ENCODE measurements at regions not wholly inside any gene's neighbourhood (a gene's known extent, or its start where the extent isn't known, plus 50 kb on each side); places are given as distances from the start of the nearest gene placed in this dataset.

GRCh38 chr4:128388352-128388630 lies 100.7 kb upstream of the PGRMC2 start:
- no peak overlapping the region for H3K27ac ChIP-seq
- no peak overlapping the region for H3K9ac ChIP-seq
- H3K4me1 ChIP-seq: no peaks in the 10 kb centered on the region
- H3K4me3 ChIP-seq (ENCODE audit: low read depth, low read length): no peak overlapping the region
- no peak for TF ChIP-seq CTCF (IDR thresholded peaks at IDR 0.05)
- H2AFZ ChIP-seq: no peak overlapping the region
- no peaks in the 10 kb centered on the region for H3K36me3 ChIP-seq (ENCODE audit: control insufficient read depth, insufficient read depth, low read length)
- H3K27me3 ChIP-seq (ENCODE audit: control insufficient read depth, insufficient read depth, low read length): no peaks in the 10 kb centered on the region
- H3K79me2 ChIP-seq: no peaks in the 10 kb centered on the region
- H3K4me2 ChIP-seq (ENCODE audit: low read length): no peak overlapping the region
- no peaks in the 10 kb centered on the region for H3K9me3 ChIP-seq (ENCODE audit: control insufficient read depth, low read length)

- no peaks in the 10 kb centered on the region for H3K36me3 ChIP-seq (ENCODE audit: control insufficient read depth, insufficient read depth, low read length)
- H3K27me3 ChIP-seq (ENCODE audit: control insufficient read depth, insufficient read depth, low read length): no peaks in the 10 kb centered on the region
- H3K79me2 ChIP-seq: no peaks in the 10 kb centered on the region
- H3K4me1 ChIP-seq: no peaks in the 10 kb centered on the region
- no peak for TF ChIP-seq CTCF (IDR thresholded peaks at IDR 0.05)
- no peak overlapping the region for H3K4me3 ChIP-seq (ENCODE audit: low read depth, low read length)
- no peak overlapping the region for H3K27ac ChIP-seq
- H3K4me2 ChIP-seq (ENCODE audit: low read length): no peak overlapping the region
- H2AFZ ChIP-seq: no peak overlapping the region
- H3K9ac ChIP-seq: no peak overlapping the region
- no peaks in the 10 kb centered on the region for H3K9me3 ChIP-seq (ENCODE audit: control insufficient read depth, low read length)
These were observed 100.2 kb upstream of the PGRMC2 start for GRCh38 chr4:128387600-128388351.

GRCh38 chr4:128386761-128387599 lies 99.4 kb upstream of the PGRMC2 start:
- Histone ChIP-seq H3K4me3 (ENCODE audit: low read depth, low read length) (no peak overlapping the region), H3K4me2 (ENCODE audit: low read length) (no peak overlapping the region), H3K79me2 (no peaks in the 10 kb centered on the region), H2AFZ (peak overlapping the region; percentile 64), H3K27ac (no peak overlapping the region), H3K9ac (no peak overlapping the region), H3K36me3 (ENCODE audit: control insufficient read depth, insufficient read depth, low read length) (no peaks in the 10 kb centered on the region), H3K9me3 (ENCODE audit: control insufficient read depth, low read length) (no peaks in the 10 kb centered on the region), H3K4me1 (no peaks in the 10 kb centered on the region), H3K27me3 (ENCODE audit: control insufficient read depth, insufficient read depth, low read length) (no peaks in the 10 kb centered on the region)
- TF ChIP-seq CTCF (IDR thresholded peaks at IDR 0.05): no peak

GRCh38 chr4:128385683-128386304 lies 98.2 kb upstream of the PGRMC2 start:
- Histone ChIP-seq H3K79me2 (no peaks in the 10 kb centered on the region), H3K9ac (no peak overlapping the region), H3K9me3 (ENCODE audit: control insufficient read depth, low read length) (no peaks in the 10 kb centered on the region), H3K27me3 (ENCODE audit: control insufficient read depth, insufficient read depth, low read length) (no peaks in the 10 kb centered on the region), H3K4me3 (ENCODE audit: low read depth, low read length) (no peak overlapping the region), H3K27ac (no peak overlapping the region), H3K4me2 (ENCODE audit: low read length) (no peak overlapping the region), H2AFZ (no peak overlapping the region), H3K36me3 (ENCODE audit: control insufficient read depth, insufficient read depth, low read length) (no peaks in the 10 kb centered on the region), H3K4me1 (no peaks in the 10 kb centered on the region)
- no peak for TF ChIP-seq CTCF (IDR thresholded peaks at IDR 0.05)

Measured in parathyroid adenoma (tissue), 2 donors.